ENCODE measurements at regions not wholly inside any gene's neighbourhood (a gene's known extent, or its start where the extent isn't known, plus 50 kb on each side); places are given as distances from the start of the nearest gene placed in this dataset.

- TF ChIP-seq CTCF (IDR thresholded peaks at IDR 0.05; ENCODE audit: borderline replicate concordance, extremely low read depth, low read length, poor library complexity, severe bottlenecking), result no peak
- TF ChIP-seq EZH2 (IDR thresholded peaks at IDR 0.05; ENCODE audit: borderline replicate concordance, low read depth, low read length, severe bottlenecking), result no peak
These were observed 967.0 kb downstream of the DCDC2C start for GRCh38 chr2:4670331-4670730.

All from DND-41 (cell line).